ENCODE measurements at regions not wholly inside any gene's neighbourhood (a gene's known extent, or its start where the extent isn't known, plus 50 kb on each side); places are given as distances from the start of the nearest gene placed in this dataset.

GRCh38 chr3:182190056-182190455 is 478.3 kb downstream of the SOX2 start:
- no peak for DNase-seq (ENCODE audit: low read depth in 1 of 2, low spot score in 1 of 2)

GRCh38 chr3:182198345-182198744 is 486.6 kb downstream of the SOX2 start:
- DNase-seq (ENCODE audit: low read depth in 1 of 2, low spot score in 1 of 2): no peak

- no peak for DNase-seq (ENCODE audit: low read depth in 1 of 2, low spot score in 1 of 2)
These were observed 489.9 kb downstream of the SOX2 start for GRCh38 chr3:182201456-182202168.

GRCh38 chr3:182212479-182213076 is 500.9 kb downstream of the SOX2 start:
- DNase-seq (ENCODE audit: low read depth in 1 of 2, low spot score in 1 of 2): no peak

- no peak for DNase-seq (ENCODE audit: low read depth in 1 of 2, low spot score in 1 of 2)
These were observed 502.7 kb downstream of the SOX2 start for GRCh38 chr3:182214416-182214815.

- DNase-seq (ENCODE audit: low read depth in 1 of 2, low spot score in 1 of 2): no peak
These were observed 504.2 kb downstream of the SOX2 start for GRCh38 chr3:182215881-182216280.

- no peak for DNase-seq (ENCODE audit: low read depth in 1 of 2, low spot score in 1 of 2)
These were observed 504.7 kb downstream of the SOX2 start for GRCh38 chr3:182216311-182216970.

- DNase-seq (ENCODE audit: low read depth in 1 of 2, low spot score in 1 of 2): no peak
These were observed 508.3 kb downstream of the SOX2 start for GRCh38 chr3:182220013-182220412.

- DNase-seq (ENCODE audit: low read depth in 1 of 2, low spot score in 1 of 2): no peak
These were observed 508.7 kb downstream of the SOX2 start for GRCh38 chr3:182220471-182220870.

- DNase-seq (ENCODE audit: low read depth in 1 of 2, low spot score in 1 of 2): no peak
These were observed 515.3 kb downstream of the SOX2 start for GRCh38 chr3:182226995-182227394.

GRCh38 chr3:182233405-182233804 is 521.7 kb downstream of the SOX2 start:
- DNase-seq (ENCODE audit: low read depth in 1 of 2, low spot score in 1 of 2): no peak

GRCh38 chr3:182233957-182234356 is 522.2 kb downstream of the SOX2 start:
- no peak for DNase-seq (ENCODE audit: low read depth in 1 of 2, low spot score in 1 of 2)

GRCh38 chr3:182234881-182235280 is 523.2 kb downstream of the SOX2 start:
- no peak for DNase-seq (ENCODE audit: low read depth in 1 of 2, low spot score in 1 of 2)

- DNase-seq (ENCODE audit: low read depth in 1 of 2, low spot score in 1 of 2): no peak
These were observed 523.8 kb downstream of the SOX2 start for GRCh38 chr3:182235504-182235903.

- no peak for DNase-seq (ENCODE audit: low read depth in 1 of 2, low spot score in 1 of 2)
These were observed 526.4 kb downstream of the SOX2 start for GRCh38 chr3:182238126-182238525.

GRCh38 chr3:182239316-182239715 is 527.6 kb downstream of the SOX2 start:
- DNase-seq (ENCODE audit: low read depth in 1 of 2, low spot score in 1 of 2): no peak

- DNase-seq (ENCODE audit: low read depth in 1 of 2, low spot score in 1 of 2): no peak
These were observed 528.7 kb downstream of the SOX2 start for GRCh38 chr3:182240474-182240873.

GRCh38 chr3:182241196-182241765 is 529.6 kb downstream of the SOX2 start:
- DNase-seq (ENCODE audit: low read depth in 1 of 2, low spot score in 1 of 2): no peak

- no peak for DNase-seq (ENCODE audit: low read depth in 1 of 2, low spot score in 1 of 2)
These were observed 530.2 kb downstream of the SOX2 start for GRCh38 chr3:182241766-182242488.

GRCh38 chr3:182242489-182242942 is 530.8 kb downstream of the SOX2 start:
- DNase-seq (ENCODE audit: low read depth in 1 of 2, low spot score in 1 of 2): no peak

GRCh38 chr3:182243625-182244024 is 531.9 kb downstream of the SOX2 start:
- no peak for DNase-seq (ENCODE audit: low read depth in 1 of 2, low spot score in 1 of 2)

Measured in activated T-helper 1 cell treated with anti-CD3 and anti-CD28 coated beads, Interleukin-2, amount 50 U/mL, for 16 hours (primary cell).